Fibroblast of lung (primary cell): ENCODE measurements at regions not wholly inside any gene's neighbourhood (a gene's known extent, or its start where the extent isn't known, plus 50 kb on each side); places are given as distances from the start of the nearest gene placed in this dataset.

Experiments
- DNase-seq, 2 donors: peaks; one replicate each; pipeline versions ENCODE4 v3.0.0 to v3.0.0-alpha.2; 2010; ENCODE audit warnings: low read depth in 2 of 2
- H2AFZ ChIP-seq: 2 replicates; pipeline ENCODE4 v1.5.1; 2012; ENCODE audit warnings: low read length, control low read depth, inconsistent platforms
- H3K27ac ChIP-seq: 2 replicates; pipeline ENCODE4 v1.5.1; 2011; ENCODE audit warnings: low read length, control low read depth; ENCODE audit not compliant: insufficient read depth
- H3K27me3 ChIP-seq: 2 replicates; pipeline ENCODE4 v1.5.1; 2011; ENCODE audit warnings: mild to moderate bottlenecking, low read length; ENCODE audit not compliant: control insufficient read depth, insufficient read depth
- H3K36me3 ChIP-seq: 2 replicates; pipeline ENCODE4 v1.5.1; 2011; ENCODE audit warnings: low read length; ENCODE audit not compliant: control insufficient read depth, insufficient read depth
- H3K4me1 ChIP-seq: 2 replicates; pipeline ENCODE4 v1.5.1; 2011; ENCODE audit warnings: low read length; ENCODE audit not compliant: control insufficient read depth, insufficient read depth; ENCODE audit errors: extremely low read depth
- H3K4me2 ChIP-seq: 2 replicates; pipeline ENCODE4 v1.5.1; 2011; ENCODE audit warnings: low read length, control low read depth; ENCODE audit not compliant: insufficient read depth; ENCODE audit errors: extremely low read depth
- H3K4me3 ChIP-seq, 4 experiments: fragments of 200-600 bp in 1 of 4; sonication (generic) in 1 of 4; replicated peaks in 1 of 4; 2 replicates each; pipeline ENCODE4 v1.5.1; 2011 to 2016; ENCODE audit warnings: low read length in 4 of 4, low read depth in 3 of 4, mild to moderate bottlenecking in 3 of 4, control low read depth in 2 of 4, inconsistent platforms in 1 of 4, mixed read lengths in 1 of 4; ENCODE audit not compliant: insufficient read depth in 1 of 4; ENCODE audit errors: control extremely low read depth in 1 of 4
- H3K79me2 ChIP-seq: 2 replicates; pipeline ENCODE4 v1.5.1; 2012; ENCODE audit warnings: mild to moderate bottlenecking, low read length, inconsistent platforms; ENCODE audit not compliant: control insufficient read depth, insufficient read depth
- H3K9ac ChIP-seq: 2 replicates; pipeline ENCODE4 v1.5.1; 2011; ENCODE audit warnings: mild to moderate bottlenecking, low read length, control low read depth; ENCODE audit not compliant: insufficient read depth
- H3K9me3 ChIP-seq: 2 replicates; pipeline ENCODE4 v1.5.1; 2012; ENCODE audit warnings: low read depth, low read length; ENCODE audit not compliant: control insufficient read depth, insufficient read depth
- H4K20me1 ChIP-seq: 2 replicates; pipeline ENCODE4 v1.5.1; 2011; ENCODE audit warnings: low read length; ENCODE audit not compliant: control insufficient read depth, insufficient read depth; ENCODE audit errors: extremely low read depth
- EZH2 ChIP-seq: IDR thresholded peaks from 2 replicates; pipeline ENCODE4 v1.5.1; 2012; ENCODE audit warnings: low read length, control low read depth, mild to moderate bottlenecking; ENCODE audit errors: missing control alignments
- TF ChIP-seq, protein P1 (sequence below), 2 donors: IDR thresholded peaks in 1 of 2; conservative IDR thresholded peaks in 1 of 2; 1 replicate in 1 of 2; 2 replicates in 1 of 2; pipeline ENCODE4 v1.5.1; 2011 to 2012; ENCODE audit warnings: low read length in 2 of 2, control low read depth in 1 of 2, inconsistent platforms in 1 of 2, low read depth in 1 of 2, mild to moderate bottlenecking in 1 of 2

DNA sequence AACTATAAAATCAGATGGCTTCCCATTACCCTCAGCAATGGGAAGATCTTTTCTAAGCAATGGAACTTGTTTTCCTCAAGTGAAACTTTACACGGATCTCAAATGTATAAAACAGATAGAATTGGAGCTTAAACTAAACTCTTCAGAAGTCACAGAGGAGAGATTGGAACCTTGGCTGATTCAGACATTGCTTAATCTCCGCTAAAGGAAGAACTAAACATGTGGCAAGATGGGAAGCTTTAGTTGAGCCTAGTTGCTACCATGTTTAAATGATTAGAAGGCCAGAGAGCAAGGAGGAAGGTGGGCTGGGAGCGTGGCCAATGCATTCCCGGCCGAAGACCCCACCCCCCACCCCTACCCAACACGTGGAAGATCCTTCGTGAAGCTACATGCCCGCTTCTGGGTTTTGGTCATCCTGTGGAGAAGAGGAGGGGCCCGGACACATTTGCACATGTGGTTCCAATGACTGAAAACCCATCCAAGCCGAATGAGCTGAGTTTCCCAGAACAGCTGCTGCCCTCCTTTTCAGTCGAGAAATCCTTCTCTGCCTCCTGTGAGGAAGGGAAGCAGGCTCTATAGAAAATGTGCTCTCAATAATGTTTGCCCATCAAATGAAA is 164.3 kb downstream of the MIS18A start:
- H2AFZ ChIP-seq, result no peak overlapping the region
- TF ChIP-seq EZH2, result no peak
- TF ChIP-seq, protein P1, sequence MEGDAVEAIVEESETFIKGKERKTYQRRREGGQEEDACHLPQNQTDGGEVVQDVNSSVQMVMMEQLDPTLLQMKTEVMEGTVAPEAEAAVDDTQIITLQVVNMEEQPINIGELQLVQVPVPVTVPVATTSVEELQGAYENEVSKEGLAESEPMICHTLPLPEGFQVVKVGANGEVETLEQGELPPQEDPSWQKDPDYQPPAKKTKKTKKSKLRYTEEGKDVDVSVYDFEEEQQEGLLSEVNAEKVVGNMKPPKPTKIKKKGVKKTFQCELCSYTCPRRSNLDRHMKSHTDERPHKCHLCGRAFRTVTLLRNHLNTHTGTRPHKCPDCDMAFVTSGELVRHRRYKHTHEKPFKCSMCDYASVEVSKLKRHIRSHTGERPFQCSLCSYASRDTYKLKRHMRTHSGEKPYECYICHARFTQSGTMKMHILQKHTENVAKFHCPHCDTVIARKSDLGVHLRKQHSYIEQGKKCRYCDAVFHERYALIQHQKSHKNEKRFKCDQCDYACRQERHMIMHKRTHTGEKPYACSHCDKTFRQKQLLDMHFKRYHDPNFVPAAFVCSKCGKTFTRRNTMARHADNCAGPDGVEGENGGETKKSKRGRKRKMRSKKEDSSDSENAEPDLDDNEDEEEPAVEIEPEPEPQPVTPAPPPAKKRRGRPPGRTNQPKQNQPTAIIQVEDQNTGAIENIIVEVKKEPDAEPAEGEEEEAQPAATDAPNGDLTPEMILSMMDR (conservative IDR thresholded peaks at IDR 0.05 in 1 of 2, IDR thresholded peaks at IDR 0.05 in 1 of 2; ENCODE audit: low read depth in 1 of 2, low read length in 2 of 2), result no peak
- no peaks in the 10 kb centered on the region for H3K4me1 ChIP-seq
- no peaks in the 10 kb centered on the region for H3K27me3 ChIP-seq
- H3K9ac ChIP-seq, result no peak overlapping the region
- no peaks in the 10 kb centered on the region for H3K9me3 ChIP-seq
- DNase-seq, result no peak
- no peak overlapping the region for H3K4me2 ChIP-seq
- no peak overlapping the region for H3K4me3 ChIP-seq
- H3K79me2 ChIP-seq, result no peaks in the 10 kb centered on the region
- H3K27ac ChIP-seq, result no peak overlapping the region
- no peaks in the 10 kb centered on the region for H4K20me1 ChIP-seq
- H3K36me3 ChIP-seq, result no peaks in the 10 kb centered on the region

DNA sequence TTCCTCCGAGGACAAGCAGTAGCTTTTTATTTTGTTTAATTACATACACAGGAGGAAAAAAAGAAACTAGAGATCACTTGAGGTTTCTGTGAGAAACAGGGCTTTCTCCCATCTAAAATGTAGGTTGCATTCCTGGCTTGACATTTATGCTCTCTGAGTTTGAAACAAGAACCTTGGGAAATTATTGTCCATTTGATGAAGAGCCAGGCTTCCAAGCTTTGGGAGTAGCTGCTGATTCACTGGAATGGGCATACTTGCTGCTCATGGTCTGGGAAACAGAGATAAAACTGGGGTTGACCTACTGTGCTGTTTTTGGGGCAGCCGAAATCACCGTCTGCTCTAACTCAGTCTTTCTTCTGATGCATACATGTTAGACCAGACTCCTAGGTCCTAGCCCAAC is 165.4 kb downstream of the MIS18A start:
- TF ChIP-seq EZH2, result no peak
- TF ChIP-seq, protein P1 (conservative IDR thresholded peaks at IDR 0.05 in 1 of 2, IDR thresholded peaks at IDR 0.05 in 1 of 2; ENCODE audit: low read depth in 1 of 2, low read length in 2 of 2), result no peak
- Histone ChIP-seq H4K20me1 (no peaks in the 10 kb centered on the region), H3K27ac (no peak overlapping the region), H3K79me2 (no peaks in the 10 kb centered on the region), H3K9me3 (no peaks in the 10 kb centered on the region), H2AFZ (no peak overlapping the region), H3K9ac (no peak overlapping the region), H3K27me3 (no peaks in the 10 kb centered on the region), H3K4me1 (no peaks in the 10 kb centered on the region), H3K4me2 (no peak overlapping the region), H3K36me3 (no peaks in the 10 kb centered on the region), H3K4me3 (no peak overlapping the region)
- DNase-seq, result no peak

DNA sequence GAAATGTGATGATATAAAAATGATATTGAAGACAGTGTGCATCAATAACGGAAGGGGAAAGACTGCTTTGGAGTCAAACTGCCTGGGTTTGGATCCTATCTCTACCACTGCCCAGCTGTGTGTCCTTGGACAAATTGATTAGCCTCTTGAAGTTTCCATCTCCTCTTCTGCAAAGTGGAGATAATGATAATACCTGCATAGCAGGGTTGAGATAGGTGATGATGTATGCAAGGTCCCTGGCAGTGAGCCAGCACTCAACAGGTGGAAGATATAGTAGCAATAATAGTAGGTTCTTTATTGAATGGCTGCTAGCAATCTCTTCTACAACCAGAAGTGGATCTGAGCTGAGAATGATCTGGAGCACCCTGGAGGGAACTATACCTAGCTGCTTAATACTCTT is 166.7 kb downstream of the MIS18A start:
- Histone ChIP-seq H3K4me3 (no peak overlapping the region), H3K79me2 (no peaks in the 10 kb centered on the region), H3K27me3 (no peaks in the 10 kb centered on the region), H4K20me1 (no peaks in the 10 kb centered on the region), H3K27ac (no peak overlapping the region), H3K36me3 (no peaks in the 10 kb centered on the region), H3K9me3 (no peaks in the 10 kb centered on the region), H3K4me1 (no peaks in the 10 kb centered on the region), H3K4me2 (no peak overlapping the region), H2AFZ (no peak overlapping the region), H3K9ac (no peak overlapping the region)
- no peak for DNase-seq
- no peak for TF ChIP-seq EZH2
